ENCODE measurements at regions not wholly inside any gene's neighbourhood (a gene's known extent, or its start where the extent isn't known, plus 50 kb on each side); places are given as distances from the start of the nearest gene placed in this dataset.

GRCh38 chr5:33309068-33309467, 131.7 kb upstream of the TARS1 start:
- no peak for TF ChIP-seq HLTF (IDR thresholded peaks at IDR 0.05)
- no peak for TF ChIP-seq SREBF1 (IDR thresholded peaks at IDR 0.05; ENCODE audit: borderline replicate concordance, low read depth, low read length)
- TF ChIP-seq, protein P1, sequence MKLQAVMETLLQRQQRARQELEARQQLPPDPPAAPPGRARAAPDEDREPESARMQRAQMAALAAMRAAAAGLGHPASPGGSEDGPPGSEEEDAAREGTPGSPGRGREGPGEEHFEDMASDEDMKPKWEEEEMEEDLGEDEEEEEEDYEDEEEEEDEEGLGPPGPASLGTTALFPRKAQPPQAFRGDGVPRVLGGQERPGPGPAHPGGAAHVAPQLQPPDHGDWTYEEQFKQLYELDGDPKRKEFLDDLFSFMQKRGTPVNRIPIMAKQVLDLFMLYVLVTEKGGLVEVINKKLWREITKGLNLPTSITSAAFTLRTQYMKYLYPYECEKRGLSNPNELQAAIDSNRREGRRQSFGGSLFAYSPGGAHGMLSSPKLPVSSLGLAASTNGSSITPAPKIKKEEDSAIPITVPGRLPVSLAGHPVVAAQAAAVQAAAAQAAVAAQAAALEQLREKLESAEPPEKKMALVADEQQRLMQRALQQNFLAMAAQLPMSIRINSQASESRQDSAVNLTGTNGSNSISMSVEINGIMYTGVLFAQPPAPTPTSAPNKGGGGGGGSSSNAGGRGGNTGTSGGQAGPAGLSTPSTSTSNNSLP (IDR thresholded peaks at IDR 0.05; ENCODE audit: borderline replicate concordance, low read depth, low read length): no peak
- no peak for TF ChIP-seq GATAD2B (IDR thresholded peaks at IDR 0.05; ENCODE audit: borderline replicate concordance)
